Ishikawa (cell line): ENCODE measurements at regions not wholly inside any gene's neighbourhood (a gene's known extent, or its start where the extent isn't known, plus 50 kb on each side); places are given as distances from the start of the nearest gene placed in this dataset.

Experiments
- CEBPB ChIP-seq: IDR thresholded peaks from 2 replicates; pipeline ENCODE4 v1.6.1; 2012
- CREB1 ChIP-seq: IDR thresholded peaks from 2 replicates; pipeline ENCODE4 v1.6.1; 2012; ENCODE audit warnings: low read depth
- EGR1 ChIP-seq: IDR thresholded peaks from 2 replicates; pipeline ENCODE4 v1.6.1; 2012
- EP300 ChIP-seq: IDR thresholded peaks from 2 replicates; pipeline ENCODE4 v1.6.1; 2012; ENCODE audit warnings: borderline replicate concordance
- FOXM1 ChIP-seq: IDR thresholded peaks from 2 replicates; pipeline ENCODE4 v1.6.1; 2012; ENCODE audit warnings: low read depth, borderline replicate concordance
- MAX ChIP-seq: IDR thresholded peaks from 2 replicates; pipeline ENCODE4 v1.6.1; 2012
- NFIC ChIP-seq: IDR thresholded peaks from 2 replicates; pipeline ENCODE4 v1.6.1; 2012
- RAD21 ChIP-seq: IDR thresholded peaks from 2 replicates; pipeline ENCODE4 v1.6.1; 2012; ENCODE audit warnings: low read depth
- REST ChIP-seq: IDR thresholded peaks from 2 replicates; pipeline ENCODE4 v1.6.1; 2012; ENCODE audit warnings: low read depth, mild to moderate bottlenecking
- TAF1 ChIP-seq: IDR thresholded peaks from 2 replicates; pipeline ENCODE4 v1.6.1; 2012; ENCODE audit warnings: low read depth, mild to moderate bottlenecking
- TCF12 ChIP-seq: IDR thresholded peaks from 2 replicates; pipeline ENCODE4 v1.6.1; 2012; ENCODE audit warnings: low read depth
- TEAD4 ChIP-seq: IDR thresholded peaks from 2 replicates; pipeline ENCODE4 v1.6.1; 2012
- USF1 ChIP-seq: IDR thresholded peaks from 2 replicates; pipeline ENCODE4 v1.6.1; 2012
- YY1 ChIP-seq: IDR thresholded peaks from 2 replicates; pipeline ENCODE4 v1.6.1; 2012; ENCODE audit warnings: low read depth
- ZBTB7A ChIP-seq: IDR thresholded peaks from 2 replicates; pipeline ENCODE4 v1.6.1; 2012; ENCODE audit warnings: low read depth

GRCh38 chr6:113660819-113661218, 196.3 kb upstream of the MARCKS start:
- TF ChIP-seq YY1: no peak
- no peak for TF ChIP-seq USF1
- no peak for TF ChIP-seq TEAD4
- TF ChIP-seq ZBTB7A: no peak
- no peak for TF ChIP-seq CEBPB
- TF ChIP-seq CREB1: no peak
- no peak for TF ChIP-seq TCF12
- no peak for TF ChIP-seq TAF1
- TF ChIP-seq FOXM1: no peak

- TF ChIP-seq TEAD4 (no peak), MAX (no peak), USF1 (no peak), RAD21 (no peak), EGR1 (no peak), CREB1 (no peak), EP300 (no peak)
Measured at GRCh38 chr6:113662093-113662665, 195.0 kb upstream of the MARCKS start.

- no peak for TF ChIP-seq CREB1
- TF ChIP-seq CEBPB: no peak
- TF ChIP-seq NFIC: no peak
- no peak for TF ChIP-seq REST
- TF ChIP-seq FOXM1: no peak
- TF ChIP-seq MAX: no peak
- no peak for TF ChIP-seq USF1
- TF ChIP-seq TCF12: no peak
- no peak for TF ChIP-seq ZBTB7A
- TF ChIP-seq TAF1: no peak
- no peak for TF ChIP-seq EP300
- no peak for TF ChIP-seq TEAD4
- no peak for TF ChIP-seq EGR1
- no peak for TF ChIP-seq YY1
- TF ChIP-seq RAD21: no peak
Measured at GRCh38 chr6:113662688-113663333, 194.3 kb upstream of the MARCKS start.

GRCh38 chr6:113664909-113665308, 192.2 kb upstream of the MARCKS start:
- no peak for TF ChIP-seq TCF12
- TF ChIP-seq REST: no peak
- TF ChIP-seq EP300: no peak
- TF ChIP-seq NFIC: no peak
- TF ChIP-seq CEBPB: no peak
- no peak for TF ChIP-seq FOXM1
- TF ChIP-seq USF1: no peak
- no peak for TF ChIP-seq TEAD4
- no peak for TF ChIP-seq EGR1
- TF ChIP-seq TAF1: no peak
- TF ChIP-seq YY1: no peak
- no peak for TF ChIP-seq CREB1
- TF ChIP-seq ZBTB7A: no peak
- no peak for TF ChIP-seq MAX
